ENCODE measurements at regions not wholly inside any gene's neighbourhood (a gene's known extent, or its start where the extent isn't known, plus 50 kb on each side); places are given as distances from the start of the nearest gene placed in this dataset.
A peak's percentile ranks its signal among the peaks of the same experiment; 100 is the strongest.

DNA sequence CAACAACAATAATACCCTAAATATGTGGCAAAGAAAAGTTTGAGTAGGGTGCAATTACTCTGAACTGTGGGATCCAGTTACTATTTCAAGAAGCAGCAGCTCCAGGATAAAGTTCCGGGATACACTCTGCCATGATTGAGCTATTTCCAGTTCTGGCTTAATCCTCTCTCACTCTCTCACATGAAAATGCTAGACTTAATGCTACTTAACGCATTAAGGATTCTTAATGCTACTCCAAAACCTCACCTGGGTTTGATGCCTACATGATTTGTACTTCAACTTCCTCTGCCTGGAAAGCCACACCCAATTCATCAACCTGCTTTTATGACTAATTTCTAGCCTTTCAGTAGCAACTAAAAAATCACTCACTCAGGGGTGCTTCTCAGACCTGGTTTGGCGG is 151.1 kb upstream of the HNMT start:
- no peak for DNase-seq (ENCODE audit: low spot score)
- TF ChIP-seq, protein P1, sequence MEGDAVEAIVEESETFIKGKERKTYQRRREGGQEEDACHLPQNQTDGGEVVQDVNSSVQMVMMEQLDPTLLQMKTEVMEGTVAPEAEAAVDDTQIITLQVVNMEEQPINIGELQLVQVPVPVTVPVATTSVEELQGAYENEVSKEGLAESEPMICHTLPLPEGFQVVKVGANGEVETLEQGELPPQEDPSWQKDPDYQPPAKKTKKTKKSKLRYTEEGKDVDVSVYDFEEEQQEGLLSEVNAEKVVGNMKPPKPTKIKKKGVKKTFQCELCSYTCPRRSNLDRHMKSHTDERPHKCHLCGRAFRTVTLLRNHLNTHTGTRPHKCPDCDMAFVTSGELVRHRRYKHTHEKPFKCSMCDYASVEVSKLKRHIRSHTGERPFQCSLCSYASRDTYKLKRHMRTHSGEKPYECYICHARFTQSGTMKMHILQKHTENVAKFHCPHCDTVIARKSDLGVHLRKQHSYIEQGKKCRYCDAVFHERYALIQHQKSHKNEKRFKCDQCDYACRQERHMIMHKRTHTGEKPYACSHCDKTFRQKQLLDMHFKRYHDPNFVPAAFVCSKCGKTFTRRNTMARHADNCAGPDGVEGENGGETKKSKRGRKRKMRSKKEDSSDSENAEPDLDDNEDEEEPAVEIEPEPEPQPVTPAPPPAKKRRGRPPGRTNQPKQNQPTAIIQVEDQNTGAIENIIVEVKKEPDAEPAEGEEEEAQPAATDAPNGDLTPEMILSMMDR (IDR thresholded peaks at IDR 0.05; ENCODE audit: extremely low read depth, missing control alignments), result no peak

DNA sequence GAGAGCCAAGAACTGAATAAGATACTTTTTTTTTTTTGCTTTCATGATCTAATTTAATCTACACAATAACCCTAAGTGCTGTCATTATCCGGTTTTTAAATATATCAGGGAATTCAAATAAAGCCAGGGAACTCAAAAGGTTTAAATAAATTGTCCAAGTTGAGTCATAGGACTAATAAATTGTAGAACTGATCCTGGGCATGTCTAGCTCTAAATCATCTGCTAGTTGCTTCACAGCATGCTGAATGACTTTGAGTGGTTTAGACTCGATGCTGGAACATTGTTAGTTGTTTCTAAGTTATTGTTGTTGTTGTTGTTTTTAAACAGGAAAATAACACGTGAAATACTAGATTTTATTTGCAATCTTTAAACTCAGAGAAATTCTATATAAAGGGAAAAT is 147.2 kb upstream of the HNMT start:
- TF ChIP-seq, protein P1 (IDR thresholded peaks at IDR 0.05; ENCODE audit: extremely low read depth, missing control alignments), result no peak

DNA sequence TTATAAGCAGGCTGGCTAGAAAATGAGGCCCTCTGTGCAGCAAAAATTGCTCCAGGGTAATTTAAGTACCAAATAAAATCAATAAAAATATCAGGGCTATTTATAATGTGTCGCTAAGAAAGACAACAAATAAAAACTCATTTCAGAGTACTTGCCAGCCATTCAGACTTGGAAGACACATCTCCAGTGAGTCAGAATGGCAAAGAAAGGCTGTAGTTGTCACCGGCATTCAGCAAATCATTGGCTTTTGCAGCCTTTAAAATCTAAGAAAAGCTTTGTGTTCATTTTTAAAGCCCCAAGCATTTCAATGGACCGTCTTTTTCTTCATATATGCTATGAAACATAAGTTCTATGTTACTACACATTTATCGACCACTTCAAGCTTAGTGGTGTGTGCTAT is 141.1 kb upstream of the HNMT start:
- TF ChIP-seq, protein P1 (IDR thresholded peaks at IDR 0.05; ENCODE audit: extremely low read depth, missing control alignments), result no peak
- no peak for DNase-seq (ENCODE audit: low spot score)

More for the DNA sequence above, 147.2 kb upstream of the HNMT start:
- no peak for DNase-seq (ENCODE audit: low spot score)

DNA sequence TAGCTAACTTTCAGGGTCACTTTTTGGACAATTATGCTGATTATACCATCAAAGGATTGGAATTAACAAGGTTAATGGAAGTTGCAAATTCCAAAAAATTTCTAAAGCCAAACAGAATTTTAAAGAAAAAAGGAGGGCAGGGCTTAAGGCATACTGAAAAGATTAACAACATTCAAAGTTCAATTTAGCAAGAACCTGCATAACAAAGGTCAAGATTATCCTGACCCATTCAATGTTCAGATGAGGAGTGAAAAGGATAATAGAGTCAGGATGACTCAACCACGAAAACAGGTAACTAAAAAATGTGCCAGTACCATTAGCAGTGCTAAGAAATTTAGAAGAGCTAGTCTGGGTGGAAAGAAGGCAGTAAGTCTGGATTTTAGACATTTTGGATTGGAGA is 139.8 kb upstream of the HNMT start:
- no peak for DNase-seq (ENCODE audit: low spot score)
- TF ChIP-seq, protein P1 (IDR thresholded peaks at IDR 0.05; ENCODE audit: extremely low read depth, missing control alignments), result no peak

DNA sequence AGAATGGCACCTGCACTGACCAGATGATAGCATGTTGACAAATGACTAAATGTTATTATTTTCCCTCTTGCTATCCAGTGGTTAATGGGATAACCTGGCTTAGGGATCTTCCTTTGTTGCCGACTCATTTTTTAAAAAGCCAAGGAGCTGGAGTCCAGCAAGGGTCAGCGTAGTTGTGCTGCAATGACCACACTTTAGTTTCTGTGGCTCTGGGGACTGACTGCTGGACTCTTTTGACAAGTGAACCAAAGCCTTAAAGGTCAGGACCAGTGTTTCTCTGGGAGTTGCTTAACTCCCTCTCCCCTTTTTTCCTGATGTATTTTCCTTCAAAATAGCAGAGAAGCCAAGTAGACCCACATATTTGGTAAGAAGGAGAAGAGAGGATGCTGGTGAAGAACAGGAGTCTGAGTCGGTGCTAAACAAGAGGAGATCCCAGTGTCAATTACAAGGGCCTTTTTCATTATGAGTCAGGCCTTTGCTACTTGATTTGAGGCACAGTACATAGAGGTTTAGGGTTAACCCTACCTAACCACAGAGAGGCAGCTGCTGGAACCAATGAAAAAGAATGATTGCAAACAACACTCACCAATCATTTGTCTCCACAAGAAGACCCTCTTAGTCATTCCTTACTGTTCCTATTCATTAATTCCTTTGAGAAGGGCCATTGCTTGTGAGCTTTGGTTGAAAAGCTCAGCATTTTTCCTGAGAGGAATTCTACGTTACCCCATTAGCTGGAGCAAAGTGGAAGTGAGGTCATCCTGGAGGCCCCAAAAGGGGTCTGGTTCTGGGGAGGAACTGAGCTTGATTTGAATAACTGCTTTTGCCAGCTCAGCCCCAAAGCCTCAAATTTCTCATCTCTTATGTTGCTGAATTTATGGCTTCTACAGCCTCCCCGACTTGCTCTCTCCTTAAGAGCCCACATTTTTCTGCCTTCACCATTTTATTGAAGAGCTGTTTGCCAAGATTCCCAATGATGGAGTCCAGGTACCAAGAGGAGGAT is 137.6 kb upstream of the HNMT start:
- DNase-seq (ENCODE audit: low spot score), result peak; percentile 28
- TF ChIP-seq, protein P1 (IDR thresholded peaks at IDR 0.05; ENCODE audit: extremely low read depth, missing control alignments), result no peak

DNA sequence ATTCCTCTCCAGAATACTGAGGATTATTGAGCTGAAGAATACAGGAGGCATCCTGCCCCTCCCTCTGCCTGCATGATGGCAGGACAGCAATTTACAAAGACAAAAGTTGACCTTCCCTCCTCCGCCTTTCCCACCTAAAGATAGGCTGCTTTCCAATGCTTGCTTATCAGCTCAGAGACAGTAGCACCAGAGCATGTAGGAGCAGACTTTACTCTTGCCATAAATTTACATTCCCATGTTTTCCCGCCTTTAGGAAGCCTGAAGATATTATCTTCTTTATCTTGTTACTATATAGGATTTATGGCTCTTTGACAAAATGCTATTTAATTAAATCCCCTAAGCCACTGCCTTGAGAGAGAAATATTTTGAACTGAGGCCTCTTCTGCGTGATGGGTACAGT is 135.6 kb upstream of the HNMT start:
- TF ChIP-seq, protein P1 (IDR thresholded peaks at IDR 0.05; ENCODE audit: extremely low read depth, missing control alignments), result no peak

DNA sequence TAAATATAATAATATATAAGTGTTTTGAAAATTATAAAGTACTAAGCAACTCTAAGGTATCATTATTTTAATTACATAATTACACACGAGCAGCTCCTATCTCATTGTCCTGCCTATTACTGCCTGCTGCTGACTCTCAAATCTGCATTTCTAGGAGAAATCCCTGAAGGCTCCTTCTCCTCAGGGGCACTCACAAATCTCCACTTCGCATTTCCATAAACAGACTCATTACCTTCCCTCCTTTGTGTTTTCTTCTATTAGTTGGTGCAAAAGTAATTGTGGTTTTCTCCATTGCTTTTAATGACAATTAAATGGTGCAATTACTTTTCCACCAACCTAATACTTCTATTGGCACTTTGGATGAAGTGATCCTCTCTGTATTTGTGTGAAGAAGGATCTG is 135.0 kb upstream of the HNMT start:
- TF ChIP-seq, protein P1 (IDR thresholded peaks at IDR 0.05; ENCODE audit: extremely low read depth, missing control alignments), result no peak
- no peak for DNase-seq (ENCODE audit: low spot score)

More for the DNA sequence above, 135.6 kb upstream of the HNMT start:
- no peak for DNase-seq (ENCODE audit: low spot score)

Data from GM20000 (cell line).